Keratinocyte (primary cell): ENCODE measurements at regions not wholly inside any gene's neighbourhood (a gene's known extent, or its start where the extent isn't known, plus 50 kb on each side); places are given as distances from the start of the nearest gene placed in this dataset.

Experiments
- CTCF ChIP-seq, 3 experiments: IDR thresholded peaks in 1 of 3; conservative IDR thresholded peaks in 1 of 3; optimal IDR thresholded peaks in 1 of 3; 2 replicates in 2 of 3; 3 replicates in 1 of 3; pipeline versions ENCODE3 to v1.5.1; 2011; ENCODE audit warnings: low read length in 3 of 3, mild to moderate bottlenecking in 3 of 3, moderate library complexity in 2 of 3, control low read depth in 1 of 3, inconsistent platforms in 1 of 3; ENCODE audit not compliant: insufficient read depth in 2 of 3; ENCODE audit errors: extremely low read depth in 1 of 3
- EZH2 ChIP-seq: IDR thresholded peaks from one replicate; pipeline ENCODE4 v1.6.1; 2012; ENCODE audit warnings: inconsistent platforms, mild to moderate bottlenecking, low read length, moderate library complexity

DNA sequence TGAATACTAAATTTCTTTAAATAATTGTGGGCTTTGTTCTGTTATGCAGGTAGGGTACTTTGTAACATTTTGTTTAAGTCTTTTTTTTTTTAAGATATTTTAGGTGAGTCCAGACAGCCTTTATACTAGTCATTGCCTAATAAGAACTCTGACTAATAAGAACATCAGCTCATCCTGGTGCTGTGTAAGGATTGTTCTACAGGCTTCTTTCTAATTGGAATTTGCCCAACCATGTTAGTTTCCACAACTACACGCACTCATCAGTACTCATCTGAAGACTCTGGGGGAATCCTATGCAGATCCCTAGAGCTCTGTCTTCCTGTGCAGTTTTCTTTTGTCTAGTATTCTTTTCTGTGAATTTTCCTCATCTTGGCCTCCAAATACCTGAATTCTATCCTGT lies 741.8 kb downstream of the IGSF11 start:
- TF ChIP-seq CTCF (optimal IDR thresholded peaks at IDR 0.05 in 1 of 3, IDR thresholded peaks at IDR 0.05 in 1 of 3, conservative IDR thresholded peaks at IDR 0.05 in 1 of 3; ENCODE audit: extremely low read depth in 1 of 3, insufficient read depth in 2 of 3, low read length in 3 of 3) (no peak), EZH2 (no peak)
